Breast epithelium (tissue), 4 donors: ENCODE measurements at regions not wholly inside any gene's neighbourhood (a gene's known extent, or its start where the extent isn't known, plus 50 kb on each side); places are given as distances from the start of the nearest gene placed in this dataset.

Source experiments
- DNase-seq, 2 donors: peaks; one replicate each; pipeline ENCODE4 v3.0.0-alpha.2; 2019; ENCODE audit warnings: low spot score in 2 of 2
- H3K27ac ChIP-seq, 2 donors: fragments of 200-600 bp; sonication (generic) in 1 of 2; one replicate each; pipeline ENCODE4 v1.5.1; 2016 to 2019; ENCODE audit warnings: mild to moderate bottlenecking in 1 of 2
- H3K27me3 ChIP-seq, 2 donors: fragments of 200-600 bp; sonication (generic) in 1 of 2; one replicate each; pipeline versions ENCODE4 v1.5.1 to v1.6.0; 2017 to 2019; ENCODE audit warnings: control low read depth in 1 of 2, mild to moderate bottlenecking in 1 of 2
- H3K36me3 ChIP-seq: fragments of 200-600 bp; one replicate; pipeline ENCODE4 v1.5.1; 2019
- H3K4me1 ChIP-seq, 2 donors: fragments of 200-600 bp; sonication (generic); one replicate each; pipeline ENCODE4 v1.5.1; 2016 to 2019; ENCODE audit warnings: control low read depth in 1 of 2
- H3K4me3 ChIP-seq, 3 donors: fragments of 200-600 bp; sonication (generic); 1 replicate in 2 of 3; 2 replicates in 1 of 3; pipeline ENCODE4 v1.5.1; 2016 to 2019; ENCODE audit warnings: mild to moderate bottlenecking in 3 of 3, moderate library complexity in 2 of 3
- H3K9me3 ChIP-seq, 2 donors: fragments of 200-600 bp; sonication (generic) in 1 of 2; one replicate each; pipeline ENCODE4 v1.5.1; 2016 to 2019; ENCODE audit warnings: control low read depth in 1 of 2
- POLR2A ChIP-seq: fragments of 450-650 bp; IDR thresholded peaks from one replicate; pipeline ENCODE4 v1.6.1; 2016; ENCODE audit warnings: antibody characterized with exemption, mild to moderate bottlenecking, moderate library complexity
- POLR2AphosphoS5 ChIP-seq, 3 donors: sonication (generic); formaldehyde crosslinking; IDR thresholded peaks; one replicate each; pipeline ENCODE4 v1.6.1; 2017; ENCODE audit warnings: antibody characterized with exemption in 3 of 3
- intact Hi-C: fragments of 100-400 bp; cut with DNase I; formaldehyde crosslinking; loops from one replicate; pipeline ENCODE4 v1.15.1; 2023; ENCODE audit warnings: low total_unique reads
- TF ChIP-seq, protein P1 (sequence below), 3 donors: fragments of 450-650 bp; IDR thresholded peaks; one replicate each; pipeline ENCODE4 v1.5.1; 2016 to 2017; ENCODE audit warnings: antibody characterized with exemption in 3 of 3, mild to moderate bottlenecking in 3 of 3, moderate library complexity in 3 of 3

DNA sequence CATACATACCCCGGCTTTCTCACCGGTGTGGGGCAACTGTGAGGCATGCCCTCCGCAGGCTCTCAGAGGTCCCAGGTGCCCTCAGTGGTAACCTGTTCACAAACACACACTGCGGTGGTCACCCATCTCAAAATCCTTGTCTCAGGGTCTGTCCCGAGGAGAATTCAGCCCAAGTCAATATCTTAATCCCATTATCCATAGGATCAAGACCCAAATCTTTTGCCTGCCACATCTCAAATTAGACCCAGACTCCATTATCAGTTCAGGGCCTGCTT lies 140.8 kb downstream of the CDC5L start:
- no peak for DNase-seq
- H3K4me1 ChIP-seq = no peaks in the 10 kb centered on the region
- H3K36me3 ChIP-seq = no peaks in the 10 kb centered on the region
- TF ChIP-seq POLR2A (no peak), POLR2AphosphoS5 (IDR thresholded peaks at IDR 0.05) (no peak)
- TF ChIP-seq, protein P1, sequence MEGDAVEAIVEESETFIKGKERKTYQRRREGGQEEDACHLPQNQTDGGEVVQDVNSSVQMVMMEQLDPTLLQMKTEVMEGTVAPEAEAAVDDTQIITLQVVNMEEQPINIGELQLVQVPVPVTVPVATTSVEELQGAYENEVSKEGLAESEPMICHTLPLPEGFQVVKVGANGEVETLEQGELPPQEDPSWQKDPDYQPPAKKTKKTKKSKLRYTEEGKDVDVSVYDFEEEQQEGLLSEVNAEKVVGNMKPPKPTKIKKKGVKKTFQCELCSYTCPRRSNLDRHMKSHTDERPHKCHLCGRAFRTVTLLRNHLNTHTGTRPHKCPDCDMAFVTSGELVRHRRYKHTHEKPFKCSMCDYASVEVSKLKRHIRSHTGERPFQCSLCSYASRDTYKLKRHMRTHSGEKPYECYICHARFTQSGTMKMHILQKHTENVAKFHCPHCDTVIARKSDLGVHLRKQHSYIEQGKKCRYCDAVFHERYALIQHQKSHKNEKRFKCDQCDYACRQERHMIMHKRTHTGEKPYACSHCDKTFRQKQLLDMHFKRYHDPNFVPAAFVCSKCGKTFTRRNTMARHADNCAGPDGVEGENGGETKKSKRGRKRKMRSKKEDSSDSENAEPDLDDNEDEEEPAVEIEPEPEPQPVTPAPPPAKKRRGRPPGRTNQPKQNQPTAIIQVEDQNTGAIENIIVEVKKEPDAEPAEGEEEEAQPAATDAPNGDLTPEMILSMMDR (IDR thresholded peaks at IDR 0.05) = no peak
- intact Hi-C loops = no loop called here
- H3K27ac ChIP-seq = no peak overlapping the region
- no peak overlapping the region for H3K4me3 ChIP-seq
- H3K9me3 ChIP-seq = peaks cover 0 to 5% of the 10 kb centered on the region in 2 donors
- no peaks in the 10 kb centered on the region for H3K27me3 ChIP-seq

DNA sequence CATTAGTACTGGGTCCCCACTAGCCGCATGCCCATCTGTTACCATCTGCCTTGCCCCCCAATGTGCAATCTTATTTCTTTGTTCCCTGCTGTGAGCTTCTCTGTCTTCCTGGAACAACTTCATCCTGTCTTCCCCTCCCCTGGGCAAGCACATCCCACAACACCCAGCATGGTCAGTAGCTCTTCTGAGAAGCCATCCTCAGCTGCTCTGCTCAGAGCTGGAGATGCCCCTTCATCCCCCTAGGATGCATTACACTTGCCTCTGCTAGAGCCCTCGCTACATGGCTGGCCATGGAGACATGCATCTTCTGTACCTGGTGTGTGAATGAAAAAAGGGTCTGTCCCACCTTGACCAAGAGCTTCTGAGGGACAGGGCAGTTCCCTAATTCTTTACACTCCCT lies 141.2 kb downstream of the CDC5L start:
- Histone ChIP-seq H3K36me3 (no peaks in the 10 kb centered on the region), H3K4me1 (no peaks in the 10 kb centered on the region), H3K4me3 (no peak overlapping the region), H3K27ac (no peak overlapping the region), H3K9me3 (peaks cover 0 to 5% of the 10 kb centered on the region in 2 donors), H3K27me3 (no peaks in the 10 kb centered on the region)
- DNase-seq = no peak
- TF ChIP-seq, protein P1 (IDR thresholded peaks at IDR 0.05) = no peak
- no peak for TF ChIP-seq POLR2A
- no peak for TF ChIP-seq POLR2AphosphoS5 (IDR thresholded peaks at IDR 0.05)
- intact Hi-C loops = no loop called here

DNA sequence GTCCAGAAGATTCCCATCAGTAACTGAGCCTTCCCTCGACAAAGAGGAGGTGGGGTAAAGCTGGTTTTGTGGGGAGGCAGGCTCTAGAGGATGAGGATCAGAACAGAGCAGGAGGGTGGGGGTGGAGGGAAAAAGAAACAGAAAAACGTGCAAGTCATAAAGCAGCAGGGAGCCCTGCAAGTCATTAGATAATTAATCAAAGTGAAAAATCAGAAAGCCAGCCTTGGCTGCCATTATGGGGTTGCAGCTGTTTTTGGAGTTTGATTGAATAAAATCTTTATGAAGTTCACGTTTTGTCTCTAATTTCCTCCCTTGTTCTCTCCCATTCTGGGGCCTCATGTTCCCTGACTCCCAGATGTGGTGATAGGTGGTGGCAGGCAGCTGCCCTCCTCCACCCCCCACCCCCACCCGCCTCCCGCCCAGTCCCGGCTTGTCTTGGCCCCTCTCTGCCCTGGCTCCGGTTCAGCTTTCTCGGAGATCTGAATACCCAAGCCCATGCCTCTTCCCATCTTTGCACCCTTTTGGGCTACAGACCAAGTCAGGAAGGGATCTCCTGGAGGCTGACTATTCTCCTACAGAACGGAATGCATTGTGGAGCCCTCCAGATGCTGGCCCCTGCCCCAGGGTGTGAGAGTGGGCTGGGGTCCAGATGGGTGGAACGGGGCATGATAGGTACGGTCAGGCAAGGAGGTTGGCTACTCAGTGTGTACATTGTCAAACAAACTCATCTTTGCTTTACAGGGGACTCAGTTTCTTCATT lies 141.8 kb downstream of the CDC5L start:
- no peak overlapping the region for H3K27ac ChIP-seq
- H3K36me3 ChIP-seq = no peaks in the 10 kb centered on the region
- no peaks in the 10 kb centered on the region for H3K4me1 ChIP-seq
- peaks cover 0 to 3% of the 10 kb centered on the region in 2 donors for H3K9me3 ChIP-seq
- no peak for TF ChIP-seq POLR2A
- no peak for TF ChIP-seq POLR2AphosphoS5 (IDR thresholded peaks at IDR 0.05)
- TF ChIP-seq, protein P1 (IDR thresholded peaks at IDR 0.05) = no peak
- H3K27me3 ChIP-seq = no peaks in the 10 kb centered on the region
- intact Hi-C loops = no loop called here
- DNase-seq = no peak
- no peak overlapping the region for H3K4me3 ChIP-seq

DNA sequence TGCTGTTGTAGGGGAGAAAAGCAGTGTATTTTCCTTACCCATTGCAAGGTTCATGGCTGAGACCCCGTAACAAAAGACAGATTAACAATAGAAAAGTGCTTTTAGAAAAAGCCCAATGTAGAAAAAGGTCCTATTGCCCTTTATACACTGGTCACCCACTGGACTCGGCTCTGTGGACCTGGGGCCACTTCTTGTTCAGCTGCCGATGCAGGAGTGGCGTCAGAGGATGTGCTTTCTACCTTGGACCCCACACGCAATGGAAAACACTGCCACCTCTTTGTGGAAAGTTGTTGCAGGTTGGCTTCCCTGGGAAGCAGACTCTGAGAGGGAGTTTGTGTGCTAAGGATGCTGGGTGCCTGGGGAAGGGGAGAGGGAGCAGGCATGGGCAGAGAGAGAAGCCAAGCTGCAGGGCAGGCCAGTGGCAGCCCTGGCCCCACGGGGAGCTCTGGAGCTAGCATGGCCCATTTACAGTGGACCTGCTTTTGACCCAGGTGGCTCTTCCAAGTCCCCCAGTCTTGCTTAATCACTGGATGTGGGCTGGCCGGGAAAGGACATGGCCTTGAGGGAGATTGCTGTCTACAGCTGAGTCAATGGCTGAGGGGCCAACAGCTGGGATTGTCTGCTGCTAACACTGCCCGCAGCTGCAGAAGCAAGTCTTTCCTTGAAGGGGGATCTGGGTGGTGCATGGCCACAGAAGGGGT lies 142.9 kb downstream of the CDC5L start:
- H3K4me3 ChIP-seq = no peak overlapping the region
- no peak for TF ChIP-seq POLR2A
- DNase-seq = no peak
- H3K36me3 ChIP-seq = no peaks in the 10 kb centered on the region
- H3K27ac ChIP-seq = no peak overlapping the region
- no peaks in the 10 kb centered on the region for H3K27me3 ChIP-seq
- H3K4me1 ChIP-seq = no peaks in the 10 kb centered on the region
- H3K9me3 ChIP-seq = no peaks in the 10 kb centered on the region
- intact Hi-C loops = no loop called here

DNA sequence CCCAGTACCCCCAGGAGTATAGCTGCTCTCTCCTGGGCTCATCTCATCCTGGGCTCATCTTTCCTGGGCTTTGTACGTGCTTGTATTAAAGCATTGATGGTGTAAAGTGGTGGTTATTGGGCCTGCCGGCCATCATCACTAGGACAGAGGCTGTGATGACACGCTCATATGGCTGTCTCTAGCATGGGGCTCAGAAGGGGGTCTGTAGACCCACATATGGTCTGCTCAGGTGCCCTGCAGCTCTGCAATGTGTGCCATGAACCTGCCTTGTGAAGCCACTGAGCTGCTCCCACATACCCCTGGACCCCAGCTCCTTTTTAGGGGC lies 143.4 kb downstream of the CDC5L start:
- no peak overlapping the region for H3K4me3 ChIP-seq
- intact Hi-C loops = no loop called here
- no peaks in the 10 kb centered on the region for H3K9me3 ChIP-seq
- H3K27ac ChIP-seq = no peak overlapping the region
- no peaks in the 10 kb centered on the region for H3K27me3 ChIP-seq
- no peak for DNase-seq
- TF ChIP-seq POLR2AphosphoS5 (IDR thresholded peaks at IDR 0.05) (no peak), POLR2A (no peak)
- TF ChIP-seq, protein P1 (IDR thresholded peaks at IDR 0.05) = no peak
- no peaks in the 10 kb centered on the region for H3K36me3 ChIP-seq
- no peaks in the 10 kb centered on the region for H3K4me1 ChIP-seq
